ENCODE measurements at regions not wholly inside any gene's neighbourhood (a gene's known extent, or its start where the extent isn't known, plus 50 kb on each side); places are given as distances from the start of the nearest gene placed in this dataset.

DNA sequence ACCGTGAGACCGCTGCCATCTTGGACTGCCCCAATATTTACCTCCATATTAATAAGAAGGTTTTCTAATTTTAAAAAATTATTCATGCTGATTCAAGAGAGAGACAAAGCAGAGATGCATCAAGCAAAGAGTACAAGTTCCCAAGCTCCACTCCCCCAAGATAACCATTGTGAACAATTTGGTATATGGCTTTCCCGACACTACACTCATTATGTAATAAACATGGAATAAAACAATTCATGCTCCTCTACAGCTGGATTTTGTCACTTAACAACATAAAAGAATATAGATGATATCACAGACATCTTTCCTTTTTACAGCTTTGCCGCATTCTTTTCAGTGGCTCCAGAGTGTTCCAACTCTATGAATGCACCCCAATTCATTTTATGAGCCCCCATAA, 307.6 kb downstream of the FGFR2 start:
- TF ChIP-seq, protein P1, sequence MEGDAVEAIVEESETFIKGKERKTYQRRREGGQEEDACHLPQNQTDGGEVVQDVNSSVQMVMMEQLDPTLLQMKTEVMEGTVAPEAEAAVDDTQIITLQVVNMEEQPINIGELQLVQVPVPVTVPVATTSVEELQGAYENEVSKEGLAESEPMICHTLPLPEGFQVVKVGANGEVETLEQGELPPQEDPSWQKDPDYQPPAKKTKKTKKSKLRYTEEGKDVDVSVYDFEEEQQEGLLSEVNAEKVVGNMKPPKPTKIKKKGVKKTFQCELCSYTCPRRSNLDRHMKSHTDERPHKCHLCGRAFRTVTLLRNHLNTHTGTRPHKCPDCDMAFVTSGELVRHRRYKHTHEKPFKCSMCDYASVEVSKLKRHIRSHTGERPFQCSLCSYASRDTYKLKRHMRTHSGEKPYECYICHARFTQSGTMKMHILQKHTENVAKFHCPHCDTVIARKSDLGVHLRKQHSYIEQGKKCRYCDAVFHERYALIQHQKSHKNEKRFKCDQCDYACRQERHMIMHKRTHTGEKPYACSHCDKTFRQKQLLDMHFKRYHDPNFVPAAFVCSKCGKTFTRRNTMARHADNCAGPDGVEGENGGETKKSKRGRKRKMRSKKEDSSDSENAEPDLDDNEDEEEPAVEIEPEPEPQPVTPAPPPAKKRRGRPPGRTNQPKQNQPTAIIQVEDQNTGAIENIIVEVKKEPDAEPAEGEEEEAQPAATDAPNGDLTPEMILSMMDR (IDR thresholded peaks at IDR 0.05; ENCODE audit: poor library complexity): no peak
- no peak for TF ChIP-seq EZH2phosphoT487 (IDR thresholded peaks at IDR 0.05; ENCODE audit: low read depth, severe bottlenecking, unreplicated experiment)
- TF ChIP-seq EZH2 (IDR thresholded peaks at IDR 0.05; ENCODE audit: borderline replicate concordance): no peak
